ENCODE measurements at regions not wholly inside any gene's neighbourhood (a gene's known extent, or its start where the extent isn't known, plus 50 kb on each side); places are given as distances from the start of the nearest gene placed in this dataset.

DNA sequence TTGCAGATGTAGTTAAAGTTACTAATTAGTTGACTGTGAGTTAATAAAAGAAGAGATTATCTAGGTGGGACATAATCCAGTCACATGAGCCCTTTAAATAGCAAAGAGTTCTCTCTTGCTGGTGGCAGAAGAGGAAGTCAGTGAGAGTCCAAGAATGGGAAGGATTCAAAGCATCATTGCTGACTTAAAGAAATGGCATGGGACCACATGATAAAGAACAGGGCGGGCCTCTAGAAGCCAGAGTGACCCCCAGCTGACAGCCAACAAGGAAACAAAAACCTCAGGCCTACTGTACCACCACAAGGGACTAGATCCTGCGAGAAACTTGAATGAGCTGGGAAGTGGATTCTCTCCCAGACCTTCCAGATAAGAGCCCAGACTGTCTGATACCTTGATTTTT is 447.2 kb upstream of the CCDC54 start:
- H3K4me3 ChIP-seq, result no peak overlapping the region
- ATAC-seq (no peak), DNase-seq (no peak)
- TF ChIP-seq, protein P1, sequence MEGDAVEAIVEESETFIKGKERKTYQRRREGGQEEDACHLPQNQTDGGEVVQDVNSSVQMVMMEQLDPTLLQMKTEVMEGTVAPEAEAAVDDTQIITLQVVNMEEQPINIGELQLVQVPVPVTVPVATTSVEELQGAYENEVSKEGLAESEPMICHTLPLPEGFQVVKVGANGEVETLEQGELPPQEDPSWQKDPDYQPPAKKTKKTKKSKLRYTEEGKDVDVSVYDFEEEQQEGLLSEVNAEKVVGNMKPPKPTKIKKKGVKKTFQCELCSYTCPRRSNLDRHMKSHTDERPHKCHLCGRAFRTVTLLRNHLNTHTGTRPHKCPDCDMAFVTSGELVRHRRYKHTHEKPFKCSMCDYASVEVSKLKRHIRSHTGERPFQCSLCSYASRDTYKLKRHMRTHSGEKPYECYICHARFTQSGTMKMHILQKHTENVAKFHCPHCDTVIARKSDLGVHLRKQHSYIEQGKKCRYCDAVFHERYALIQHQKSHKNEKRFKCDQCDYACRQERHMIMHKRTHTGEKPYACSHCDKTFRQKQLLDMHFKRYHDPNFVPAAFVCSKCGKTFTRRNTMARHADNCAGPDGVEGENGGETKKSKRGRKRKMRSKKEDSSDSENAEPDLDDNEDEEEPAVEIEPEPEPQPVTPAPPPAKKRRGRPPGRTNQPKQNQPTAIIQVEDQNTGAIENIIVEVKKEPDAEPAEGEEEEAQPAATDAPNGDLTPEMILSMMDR (IDR thresholded peaks at IDR 0.05), result no peak
- H3K4me1 ChIP-seq, result no peaks in the 10 kb centered on the region
- intact Hi-C loops (cut with DNase I), result no loop called here
- H3K9me3 ChIP-seq, result no peaks in the 10 kb centered on the region
- H3K27ac ChIP-seq, result no peak overlapping the region
- no peaks in the 10 kb centered on the region for H3K27me3 ChIP-seq (ENCODE audit: low read depth)
- H3K36me3 ChIP-seq, result no peaks in the 10 kb centered on the region

DNA sequence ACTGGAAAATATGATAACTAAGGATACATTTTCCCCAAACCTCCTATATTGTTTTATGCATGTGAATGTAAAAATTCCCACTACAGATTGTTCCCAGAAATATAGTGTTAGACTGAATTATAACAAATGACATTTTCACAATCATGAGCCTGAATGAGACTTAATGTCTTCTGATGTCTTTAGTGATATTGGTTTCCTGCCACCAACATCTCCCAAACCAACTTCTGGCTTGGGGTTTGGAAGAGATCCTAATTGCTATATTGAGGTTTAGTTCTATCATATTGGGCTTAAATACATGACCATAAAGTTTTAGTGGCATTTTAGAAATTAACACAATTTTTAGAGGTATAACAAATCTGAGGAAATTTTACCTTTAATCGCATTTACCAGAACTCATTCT is 445.3 kb upstream of the CCDC54 start:
- no peaks in the 10 kb centered on the region for H3K36me3 ChIP-seq
- H3K4me1 ChIP-seq, result no peaks in the 10 kb centered on the region
- H3K4me3 ChIP-seq, result no peak overlapping the region
- H3K27ac ChIP-seq, result no peak overlapping the region
- no peaks in the 10 kb centered on the region for H3K27me3 ChIP-seq (ENCODE audit: low read depth)
- ATAC-seq, result no peak
- TF ChIP-seq, protein P1 (IDR thresholded peaks at IDR 0.05), result no peak
- DNase-seq, result no peak
- no peaks in the 10 kb centered on the region for H3K9me3 ChIP-seq
- intact Hi-C loops (cut with DNase I), result no loop called here

DNA sequence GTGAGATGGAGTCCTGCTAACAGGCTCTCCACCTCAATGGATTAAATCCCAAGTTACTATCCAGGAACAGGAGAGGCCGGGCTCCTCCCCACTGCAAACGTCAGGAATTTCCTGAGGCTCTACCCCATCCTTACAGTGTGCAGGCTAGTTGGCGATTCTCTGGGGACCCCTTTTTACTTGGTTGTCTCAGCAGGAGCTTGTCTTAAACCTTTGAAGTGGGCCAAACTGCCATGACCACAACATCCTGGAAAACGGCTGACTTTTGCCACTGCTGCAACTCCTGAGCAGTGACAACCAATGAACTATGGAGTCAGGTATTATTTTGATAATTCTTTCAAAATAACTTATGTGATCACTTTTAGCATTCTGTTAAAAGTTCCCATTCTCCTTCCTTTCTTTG is 440.9 kb upstream of the CCDC54 start:
- H3K27me3 ChIP-seq (ENCODE audit: low read depth), result no peaks in the 10 kb centered on the region
- ATAC-seq (no peak), DNase-seq (no peak)
- H3K4me3 ChIP-seq, result no peak overlapping the region
- no peaks in the 10 kb centered on the region for H3K9me3 ChIP-seq
- no peaks in the 10 kb centered on the region for H3K36me3 ChIP-seq
- TF ChIP-seq, protein P1 (IDR thresholded peaks at IDR 0.05), result no peak
- no peak overlapping the region for H3K27ac ChIP-seq
- no peaks in the 10 kb centered on the region for H3K4me1 ChIP-seq
- intact Hi-C loops (cut with DNase I), result no loop called here

DNA sequence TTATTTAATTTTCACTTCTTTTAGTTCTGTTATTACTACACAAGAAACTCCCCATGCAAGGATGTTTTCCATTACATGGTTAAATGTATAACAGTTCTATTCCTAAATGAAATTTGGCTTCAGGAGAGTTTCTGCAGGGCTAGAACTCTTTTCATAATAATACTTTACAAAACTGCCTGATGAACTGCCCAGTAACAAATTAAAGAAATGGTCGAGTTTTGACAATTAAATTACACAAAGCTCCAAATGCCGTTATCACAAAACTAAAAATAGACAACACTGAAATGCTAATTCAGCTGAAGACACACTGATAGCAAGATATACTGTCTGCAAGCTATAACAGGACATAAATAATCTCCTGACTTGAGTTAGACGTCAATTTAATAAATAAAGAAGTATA is 435.2 kb upstream of the CCDC54 start:
- no peaks in the 10 kb centered on the region for H3K36me3 ChIP-seq
- H3K4me3 ChIP-seq, result no peak overlapping the region
- H3K27me3 ChIP-seq (ENCODE audit: low read depth), result no peaks in the 10 kb centered on the region
- TF ChIP-seq, protein P1 (IDR thresholded peaks at IDR 0.05), result no peak
- no peak for DNase-seq
- intact Hi-C loops (cut with DNase I), result no loop called here
- no peaks in the 10 kb centered on the region for H3K9me3 ChIP-seq
- no peak overlapping the region for H3K27ac ChIP-seq
- no peaks in the 10 kb centered on the region for H3K4me1 ChIP-seq
- ATAC-seq, result no peak

DNA sequence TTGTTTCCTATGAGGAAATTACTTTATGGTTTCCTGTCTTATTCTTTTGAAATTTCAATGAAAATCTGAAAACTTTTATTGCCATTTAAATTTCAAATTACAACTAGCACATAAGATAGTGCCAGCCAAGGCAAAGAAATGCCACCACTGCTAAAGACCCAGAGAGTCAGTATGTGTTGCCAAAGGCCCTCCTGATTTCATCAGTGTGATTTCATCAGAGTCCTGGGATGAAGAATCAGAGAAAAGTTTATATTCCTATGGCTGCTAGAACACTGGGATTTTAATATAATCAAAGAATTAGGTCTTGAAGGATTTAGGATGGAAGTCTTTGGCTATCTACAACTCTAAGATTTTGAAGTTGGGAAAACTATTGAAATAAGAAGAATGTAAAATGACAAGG is 434.2 kb upstream of the CCDC54 start:
- H3K4me1 ChIP-seq, result no peaks in the 10 kb centered on the region
- H3K27ac ChIP-seq, result no peak overlapping the region
- no peaks in the 10 kb centered on the region for H3K27me3 ChIP-seq (ENCODE audit: low read depth)
- no peak overlapping the region for H3K4me3 ChIP-seq
- intact Hi-C loops (cut with DNase I), result no loop called here
- DNase-seq (no peak), ATAC-seq (no peak)
- TF ChIP-seq, protein P1 (IDR thresholded peaks at IDR 0.05), result no peak
- H3K36me3 ChIP-seq, result no peaks in the 10 kb centered on the region
- no peaks in the 10 kb centered on the region for H3K9me3 ChIP-seq

DNA sequence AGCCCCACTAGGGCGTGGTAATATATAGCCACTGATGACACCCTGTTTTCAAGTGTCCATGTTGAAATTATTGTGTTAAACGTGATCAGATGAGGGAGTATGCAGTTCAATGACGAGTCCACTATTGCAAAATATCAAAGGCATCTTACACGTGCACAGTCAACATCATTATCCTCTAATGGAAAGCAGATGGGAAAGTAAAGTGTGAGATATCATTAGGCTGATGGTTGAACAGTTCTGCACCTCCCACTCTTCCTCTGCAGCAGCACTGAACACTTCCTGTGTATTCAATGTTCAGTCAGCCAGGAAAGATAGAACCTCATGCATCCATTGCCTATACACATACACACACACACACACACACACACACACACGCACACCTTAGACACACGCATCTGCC is 431.8 kb upstream of the CCDC54 start:
- ATAC-seq, result no peak
- Histone ChIP-seq H3K27me3 (ENCODE audit: low read depth) (no peaks in the 10 kb centered on the region), H3K9me3 (no peaks in the 10 kb centered on the region), H3K4me1 (no peaks in the 10 kb centered on the region), H3K36me3 (no peaks in the 10 kb centered on the region), H3K4me3 (no peak overlapping the region), H3K27ac (no peak overlapping the region)
- TF ChIP-seq, protein P1 (IDR thresholded peaks at IDR 0.05), result no peak
- intact Hi-C loops (cut with DNase I), result no loop called here
- no peak for DNase-seq

Data from lower lobe of right lung (tissue), 2 donors.